ENCODE measurements at regions not wholly inside any gene's neighbourhood (a gene's known extent, or its start where the extent isn't known, plus 50 kb on each side); places are given as distances from the start of the nearest gene placed in this dataset.

DNA sequence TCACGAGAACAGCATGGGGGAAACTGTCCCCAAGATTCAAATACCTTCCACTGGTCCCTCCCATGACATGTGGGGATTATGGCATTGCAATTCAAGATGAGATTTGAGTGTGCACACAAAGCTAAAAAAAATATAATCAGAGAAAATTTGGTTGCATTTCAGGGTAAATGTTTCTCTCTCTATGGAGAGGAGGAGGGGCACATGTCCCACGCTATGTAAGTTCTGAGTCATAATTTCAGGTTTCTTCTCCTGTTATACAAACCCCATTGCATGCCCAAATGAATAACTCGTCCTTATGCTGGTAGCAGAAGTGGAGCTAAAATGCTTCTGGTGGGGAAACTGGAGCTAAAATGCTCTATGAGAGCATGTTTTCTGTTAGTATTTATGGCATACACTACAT is 209.7 kb upstream of the DCBLD2 start:
- DNase-seq (ENCODE audit: low read depth) = peak; percentile 2

DNA sequence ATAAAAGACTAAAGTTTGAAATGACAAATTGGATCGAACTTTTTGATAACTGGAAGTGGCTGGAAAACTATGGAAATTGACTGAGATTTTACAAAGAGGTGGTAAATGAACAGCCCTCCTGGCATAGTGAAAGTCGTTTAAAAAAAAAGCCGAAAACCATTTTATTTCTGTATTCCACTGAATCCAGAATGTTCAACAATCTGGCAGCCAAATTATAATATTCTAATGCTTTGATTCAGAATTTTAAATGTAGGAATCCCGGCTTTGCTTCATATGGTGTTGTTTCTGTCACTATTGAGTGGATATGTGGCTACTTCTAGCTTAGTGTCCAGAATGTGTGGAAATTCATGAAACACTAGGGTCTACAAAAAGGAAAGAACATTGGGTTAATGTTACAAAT is 208.9 kb upstream of the DCBLD2 start:
- no peak for DNase-seq (ENCODE audit: low read depth)

DNA sequence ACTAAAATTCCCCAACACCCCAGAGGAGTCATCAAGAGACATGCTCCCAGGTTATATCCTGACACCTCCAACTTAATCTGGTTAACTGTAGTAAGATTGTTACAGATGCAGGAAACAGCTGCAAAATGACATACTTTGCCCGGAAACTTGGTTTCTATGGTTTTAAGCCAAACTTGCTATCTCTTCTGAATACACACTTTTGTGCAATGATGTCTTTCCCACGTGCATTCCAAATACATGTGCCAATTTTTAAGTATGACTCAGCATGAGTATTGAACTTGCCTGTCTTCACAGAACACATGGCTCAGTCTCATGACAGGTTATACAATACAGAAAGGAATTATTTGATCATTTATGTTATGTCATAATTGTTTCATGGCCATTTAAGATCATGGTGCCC is 207.0 kb upstream of the DCBLD2 start:
- DNase-seq (ENCODE audit: low read depth) = peak; percentile 94

DNA sequence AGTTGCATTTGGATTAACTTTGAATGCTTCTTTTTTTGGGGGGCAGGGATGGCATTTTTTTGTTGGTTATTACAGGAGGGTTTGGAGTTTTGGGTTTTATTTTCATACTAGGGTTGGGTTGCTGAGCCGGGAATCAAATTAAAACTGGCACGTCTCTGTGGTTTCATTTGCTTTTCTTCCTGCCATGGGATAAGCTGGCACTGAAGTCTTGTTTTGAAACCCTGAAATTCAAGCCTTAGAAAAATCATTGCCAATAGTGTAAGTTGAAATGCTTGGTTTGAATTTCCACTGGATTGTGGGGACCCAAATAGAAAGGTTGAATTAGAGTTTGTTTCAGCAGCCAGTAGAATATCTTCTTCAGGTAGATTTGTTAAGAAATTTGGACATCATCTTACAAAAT is 193.1 kb upstream of the DCBLD2 start:
- no peak for DNase-seq (ENCODE audit: low read depth)

DNA sequence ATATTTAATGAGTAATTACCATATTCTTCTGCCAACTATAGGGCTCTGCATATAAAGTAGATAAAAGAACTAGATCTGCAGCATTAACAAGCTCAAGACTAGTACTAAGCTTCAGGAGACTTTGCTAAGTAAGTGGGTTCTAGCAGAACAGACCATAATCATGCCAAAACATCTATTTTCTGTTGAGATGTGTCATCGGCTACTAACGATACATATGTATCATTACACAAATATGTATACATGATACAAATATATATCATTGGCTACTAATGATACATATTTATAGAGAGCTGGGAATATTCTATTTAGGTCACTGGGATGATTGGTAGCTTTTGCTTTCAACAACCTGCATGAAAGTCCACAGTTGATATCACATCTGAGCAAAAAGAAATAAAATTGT is 185.8 kb upstream of the DCBLD2 start:
- DNase-seq (ENCODE audit: low read depth) = no peak

DNA sequence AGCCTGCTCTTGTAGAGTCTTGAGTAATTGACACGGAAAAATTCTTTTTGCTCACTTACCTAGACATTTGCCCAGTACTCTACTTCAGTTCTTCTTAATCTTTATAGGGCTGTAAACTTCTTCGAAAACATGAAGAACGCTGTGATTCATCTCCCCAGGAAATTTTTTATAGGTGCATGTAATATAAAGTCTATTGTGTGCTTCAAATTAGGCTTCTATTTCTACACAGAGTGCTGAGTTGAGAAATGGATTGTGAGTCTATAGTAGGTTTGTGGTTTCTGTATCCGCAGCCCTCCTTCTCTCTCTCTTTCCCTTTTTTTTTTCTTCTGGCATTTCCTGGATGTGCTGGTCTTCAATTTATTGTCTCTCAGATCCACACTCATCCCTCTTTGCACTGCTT is 183.3 kb upstream of the DCBLD2 start:
- peak; percentile 13 for DNase-seq (ENCODE audit: low read depth)

DNA sequence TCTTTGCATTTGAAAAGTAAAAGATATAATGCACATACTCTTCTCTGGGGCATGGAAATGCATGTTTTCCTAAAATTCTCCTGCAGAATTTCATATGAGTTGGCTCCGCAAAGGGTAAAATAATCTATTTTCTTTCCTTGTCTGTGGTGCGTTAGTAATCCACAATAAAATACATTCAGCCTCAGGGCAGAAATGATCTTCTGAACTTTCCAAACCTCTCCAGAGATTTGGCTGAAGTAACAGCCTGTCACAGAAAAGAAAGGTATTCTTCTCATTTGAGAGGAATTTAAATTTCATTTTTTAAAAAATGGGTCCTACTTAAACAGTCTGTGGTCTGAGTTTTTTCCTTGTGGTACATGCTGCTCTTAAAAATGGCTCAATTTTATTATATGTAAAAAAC is 182.7 kb upstream of the DCBLD2 start:
- no peak for DNase-seq (ENCODE audit: low read depth)

DNA sequence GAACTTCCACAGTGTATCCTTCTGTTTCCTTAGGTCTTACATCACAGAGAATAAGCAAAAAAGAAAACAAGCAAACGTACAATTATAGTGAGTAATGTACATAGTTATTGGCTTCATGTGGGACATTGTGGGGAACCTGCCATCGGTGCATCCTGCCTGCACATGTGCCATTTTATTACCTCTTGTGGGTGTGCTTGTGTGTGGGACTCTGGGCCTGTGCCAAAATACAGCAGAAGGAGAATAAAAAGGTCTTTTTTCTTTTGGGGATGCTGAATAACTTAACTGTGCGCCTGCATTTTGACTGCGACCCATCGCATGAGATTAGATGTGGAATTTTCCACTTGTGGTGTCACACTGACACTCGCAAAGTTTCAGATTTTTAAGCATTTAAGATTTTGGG is 169.6 kb upstream of the DCBLD2 start:
- DNase-seq (ENCODE audit: low read depth) = no peak

DNA sequence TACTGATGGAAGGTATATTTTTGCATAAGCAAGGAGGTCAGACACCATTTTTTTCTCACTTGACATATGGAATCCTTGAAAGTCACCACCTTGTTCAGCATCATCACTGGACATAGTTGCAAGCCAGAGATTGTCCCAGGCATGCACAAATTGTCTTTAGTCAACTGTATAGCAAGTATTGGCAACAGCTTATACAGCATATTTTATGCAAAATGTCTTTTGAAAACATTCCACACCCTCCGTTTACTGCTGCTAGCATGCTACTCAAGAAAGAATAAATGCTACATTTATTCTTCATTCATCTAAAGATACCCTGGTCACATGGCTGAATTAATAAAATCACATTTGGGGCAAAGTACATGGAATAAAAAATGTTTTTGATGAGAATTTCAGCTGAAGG is 168.5 kb upstream of the DCBLD2 start:
- no peak for DNase-seq (ENCODE audit: low read depth)

DNA sequence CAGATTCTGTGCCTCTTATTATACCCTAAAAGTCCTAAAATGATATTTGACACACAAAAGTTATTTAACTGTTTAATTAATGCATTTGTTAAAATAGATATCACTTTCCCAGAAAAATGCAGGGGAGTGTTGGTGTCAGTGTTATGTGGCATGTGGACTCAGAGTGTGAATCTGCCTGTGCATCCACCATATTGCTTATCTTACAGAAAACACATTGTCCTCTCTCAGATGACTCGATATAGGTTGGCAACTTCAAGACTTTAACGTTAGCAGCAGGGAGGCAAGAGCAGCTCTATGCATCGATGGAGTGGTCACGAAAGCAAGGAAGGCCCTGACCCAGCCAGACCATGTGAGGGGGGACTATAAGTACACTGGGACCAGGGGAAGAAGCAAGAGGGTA is 165.4 kb upstream of the DCBLD2 start:
- DNase-seq (ENCODE audit: low read depth) = no peak

DNA sequence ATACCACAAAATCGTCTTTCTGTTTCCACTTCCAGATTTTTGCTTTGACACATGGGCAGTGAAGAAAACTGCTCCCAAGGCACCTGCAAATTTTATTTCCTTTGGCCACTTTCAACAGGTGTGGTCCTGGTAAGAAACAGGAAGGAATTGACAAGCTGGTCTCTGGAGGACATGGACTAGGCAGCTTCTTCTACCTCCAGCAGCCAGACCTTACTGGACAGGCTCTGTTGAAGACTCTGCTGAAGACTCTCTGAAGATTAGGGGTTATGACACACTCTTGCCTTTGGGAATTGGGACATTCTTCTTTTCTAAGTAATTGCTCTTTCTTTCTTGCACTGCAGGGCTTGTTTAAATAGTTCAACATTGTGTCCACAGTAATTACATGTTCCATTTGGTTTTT is 147.7 kb upstream of the DCBLD2 start:
- no peak for DNase-seq (ENCODE audit: low read depth)

DNA sequence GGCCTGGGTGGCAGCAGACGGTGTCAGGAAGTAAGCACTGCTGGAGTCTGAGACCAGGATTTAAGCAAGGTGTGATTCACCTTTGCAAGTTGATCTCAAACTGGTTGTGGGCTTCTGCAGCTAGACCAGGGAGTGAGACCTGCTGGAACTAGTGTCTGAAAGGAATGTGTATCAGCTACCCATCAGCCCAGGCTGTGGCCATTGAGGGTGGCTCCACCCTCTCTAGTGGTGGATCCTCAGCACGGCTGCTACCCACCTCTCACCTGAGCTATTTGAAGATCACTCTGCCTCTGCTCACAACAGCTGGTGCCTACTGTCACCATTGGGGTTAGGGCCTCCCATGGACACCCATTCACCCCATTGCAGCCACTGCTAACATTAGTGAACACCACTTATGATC is 140.3 kb upstream of the DCBLD2 start:
- DNase-seq (ENCODE audit: low read depth) = no peak

DNA sequence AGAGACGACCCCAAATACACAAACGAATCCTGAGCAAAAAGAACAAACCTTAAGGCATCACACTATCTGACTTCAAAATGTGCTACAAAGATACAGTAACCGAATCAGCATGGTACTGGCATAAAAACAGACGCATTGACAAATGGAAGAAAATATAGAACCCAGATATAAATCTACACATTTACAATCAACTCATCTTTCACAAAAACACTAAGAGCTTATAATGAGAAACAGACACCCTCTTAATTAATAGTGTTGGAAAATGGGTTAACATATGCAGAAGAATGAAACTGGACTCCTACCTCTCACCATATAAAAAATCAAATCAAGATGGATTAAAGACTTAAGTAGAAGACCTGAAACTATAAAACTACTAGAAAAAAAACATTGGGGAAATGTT is 130.3 kb upstream of the DCBLD2 start:
- DNase-seq (ENCODE audit: low read depth) = no peak

DNA sequence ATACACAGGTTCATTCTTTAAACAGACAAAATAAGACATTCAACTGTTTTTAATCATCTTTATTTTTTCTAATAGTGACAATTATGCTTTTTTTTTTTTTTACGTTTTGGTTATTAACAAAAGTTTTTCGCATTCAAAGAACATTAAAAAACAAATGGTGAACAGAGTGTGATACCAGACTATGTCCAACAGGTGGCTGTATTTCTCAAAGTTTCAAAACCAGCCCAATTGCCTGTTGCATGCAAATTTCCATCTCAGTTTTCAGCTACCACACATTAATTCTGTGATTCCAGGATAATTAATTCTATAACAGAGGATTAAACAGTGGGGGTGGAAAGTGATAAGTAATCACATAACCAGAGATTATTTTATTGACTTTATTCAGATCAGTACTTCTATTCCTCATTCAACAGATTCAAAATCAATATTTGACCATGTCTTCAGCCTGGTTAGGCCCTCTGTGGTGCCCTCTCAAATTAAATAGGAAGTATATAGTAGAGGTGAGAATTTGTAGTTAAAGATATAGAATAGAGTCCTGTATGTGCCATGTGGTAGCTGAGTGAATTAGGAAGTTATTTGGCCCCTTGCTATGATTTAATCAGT is 122.2 kb upstream of the DCBLD2 start:
- peak; percentile 48 for DNase-seq (ENCODE audit: low read depth)

DNA sequence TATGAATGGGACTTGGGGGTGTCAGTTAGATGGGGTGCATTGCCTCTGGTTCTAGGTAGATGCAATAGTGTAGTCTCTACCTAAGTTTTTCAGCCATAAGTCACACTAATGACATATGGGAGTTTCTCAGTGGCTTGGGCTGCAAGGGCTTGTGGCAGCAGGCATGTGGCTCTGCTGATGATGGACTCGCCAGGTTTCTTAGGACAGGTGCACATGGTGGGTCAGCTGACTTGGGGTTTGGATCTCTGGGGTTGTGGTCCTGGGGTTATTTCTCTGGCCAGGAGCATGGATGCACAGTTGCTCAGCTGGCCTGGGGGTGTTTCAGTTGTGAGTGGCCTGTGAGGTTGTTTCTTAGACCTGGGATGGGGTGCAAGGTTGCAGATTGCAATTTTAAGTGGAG is 120.0 kb upstream of the DCBLD2 start:
- DNase-seq (ENCODE audit: low read depth) = no peak

DNA sequence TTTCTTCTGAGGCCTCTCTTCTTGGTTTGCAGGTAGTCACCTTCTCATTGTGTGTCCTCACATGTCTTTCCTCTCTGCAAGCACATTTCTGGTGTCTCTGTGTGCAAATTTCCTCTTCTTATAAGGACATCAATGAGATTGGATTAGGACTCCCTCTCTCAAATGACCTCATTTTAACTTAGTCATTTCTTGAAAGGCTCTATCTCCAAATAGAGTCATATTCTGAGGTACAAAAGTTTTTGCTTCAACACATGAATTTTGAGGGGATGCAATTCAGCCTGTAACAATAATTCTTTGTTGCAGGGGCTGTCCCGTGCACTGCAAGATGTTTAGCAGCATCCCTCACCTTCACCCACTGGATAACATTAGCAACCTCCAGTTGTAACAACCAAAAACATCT is 115.0 kb upstream of the DCBLD2 start:
- no peak for DNase-seq (ENCODE audit: low read depth)

DNA sequence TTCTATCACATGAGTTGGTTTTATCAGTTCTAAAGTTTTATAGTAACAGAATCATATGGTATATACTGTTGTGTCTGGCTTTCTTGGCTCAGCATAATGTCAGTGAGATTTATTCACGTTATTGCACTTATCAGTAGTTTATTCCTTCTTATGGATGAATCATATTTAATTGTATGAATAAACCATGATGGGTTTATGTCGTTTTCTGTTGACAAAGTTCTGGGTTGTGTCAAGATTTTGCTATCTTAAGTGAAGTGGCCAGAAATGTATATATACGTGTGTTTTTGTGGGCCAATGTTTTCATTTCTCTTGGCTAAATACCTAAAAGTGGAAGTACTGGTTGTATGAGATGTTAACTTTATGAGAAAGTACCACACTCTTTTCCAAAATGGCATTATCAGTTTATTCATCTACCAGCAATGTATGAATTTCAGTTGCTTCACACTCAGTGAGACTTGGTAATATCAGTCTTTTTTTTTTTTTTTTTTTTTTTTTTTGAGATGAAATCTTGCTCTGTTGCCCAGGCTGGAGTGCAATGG is 112.4 kb upstream of the DCBLD2 start:
- DNase-seq (ENCODE audit: low read depth) = peak; percentile 49

DNA sequence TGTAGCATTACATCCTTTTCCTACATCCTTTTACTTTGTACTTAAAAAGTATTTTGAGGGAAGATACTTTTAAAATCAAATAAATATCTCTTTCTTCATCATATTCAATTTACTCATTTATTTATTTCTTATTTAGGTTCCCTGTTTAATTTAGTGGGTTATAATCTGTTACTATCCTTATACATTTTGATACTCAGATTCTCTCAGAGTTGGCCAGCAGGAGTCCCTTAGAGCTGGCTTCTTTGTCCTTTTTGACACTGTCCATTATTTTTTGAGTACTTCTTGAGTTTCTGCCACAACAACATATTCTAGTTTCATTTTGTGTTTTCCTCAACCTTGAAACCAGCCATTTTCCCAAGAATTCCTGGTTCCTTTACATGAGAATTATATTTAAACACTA is 111.6 kb upstream of the DCBLD2 start:
- DNase-seq (ENCODE audit: low read depth) = no peak

DNA sequence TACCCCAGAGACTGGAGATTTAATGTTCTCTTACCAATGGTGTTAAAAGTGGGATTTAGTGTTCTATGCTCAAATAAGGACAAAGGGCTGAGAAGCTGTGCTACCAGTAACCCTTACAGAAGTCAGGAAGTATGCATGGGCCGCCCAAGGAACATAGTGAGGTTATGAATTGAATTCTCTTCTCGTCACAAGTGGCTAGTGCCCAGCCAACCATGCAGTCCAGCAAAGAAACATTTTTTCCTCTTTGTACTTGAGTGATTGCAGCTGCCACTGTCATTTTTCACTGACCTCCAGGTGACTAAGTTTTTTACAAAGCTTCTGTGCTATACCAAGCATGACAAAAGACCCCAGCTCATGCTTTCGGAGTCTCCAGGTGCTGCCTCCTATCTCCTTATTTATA is 110.6 kb upstream of the DCBLD2 start:
- DNase-seq (ENCODE audit: low read depth) = peak; percentile 7

DNA sequence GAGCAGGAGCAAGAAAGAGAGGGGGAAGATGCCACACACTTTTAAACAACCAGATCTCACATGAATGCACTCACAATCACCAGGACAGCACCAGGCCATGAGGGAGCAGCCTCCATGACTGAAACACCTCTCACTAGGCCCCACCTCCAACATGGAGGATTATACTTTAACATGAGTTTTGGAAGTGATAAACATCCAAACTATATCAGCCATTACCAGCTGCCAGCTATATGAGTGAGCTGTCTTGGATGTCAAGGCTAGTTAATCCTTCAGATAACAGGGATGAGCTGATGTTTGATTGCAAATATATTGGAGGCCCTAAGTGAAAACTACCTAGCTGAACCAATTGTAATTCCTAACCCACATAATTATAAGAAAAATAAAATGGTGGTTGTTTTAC is 108.4 kb upstream of the DCBLD2 start:
- DNase-seq (ENCODE audit: low read depth) = no peak

DNA sequence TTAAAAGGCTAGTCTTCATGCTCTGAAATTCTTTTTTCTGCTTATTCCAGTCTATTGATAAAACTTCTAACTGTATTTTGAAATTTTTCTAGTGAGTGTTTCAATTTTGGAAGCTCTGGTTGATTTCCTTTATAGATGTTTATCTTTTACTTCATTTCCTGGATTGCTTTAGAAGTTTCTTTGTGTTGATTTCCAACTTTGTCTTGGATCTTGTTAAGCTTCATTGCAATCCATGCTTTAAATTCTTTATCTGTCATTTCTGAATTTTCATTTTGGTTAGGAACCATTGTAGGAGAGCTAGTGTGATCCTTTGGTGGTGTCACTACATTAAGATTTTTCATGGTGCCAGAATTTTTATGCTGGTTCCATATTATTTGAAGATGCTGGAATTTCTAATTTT is 105.2 kb upstream of the DCBLD2 start:
- DNase-seq (ENCODE audit: low read depth) = no peak

DNA sequence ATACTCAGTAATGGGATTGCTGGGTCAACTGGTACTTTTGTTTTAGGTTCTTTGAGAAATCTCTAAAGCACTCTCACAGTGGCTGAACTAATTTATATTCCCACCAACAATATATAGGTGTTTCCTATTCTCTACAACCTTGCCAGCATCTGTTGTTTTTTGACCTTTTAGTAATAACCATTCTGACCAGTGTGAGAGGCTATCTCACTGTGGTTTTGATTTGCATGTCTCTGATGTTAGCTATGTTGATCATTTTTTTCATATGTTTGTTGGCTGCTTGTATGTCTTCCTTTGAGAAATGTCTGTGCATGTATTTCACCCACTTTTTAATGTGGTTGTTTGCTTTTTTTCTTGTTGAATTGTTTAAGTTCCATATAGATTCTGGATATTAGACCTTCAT is 98.2 kb upstream of the DCBLD2 start:
- no peak for DNase-seq (ENCODE audit: low read depth)

DNA sequence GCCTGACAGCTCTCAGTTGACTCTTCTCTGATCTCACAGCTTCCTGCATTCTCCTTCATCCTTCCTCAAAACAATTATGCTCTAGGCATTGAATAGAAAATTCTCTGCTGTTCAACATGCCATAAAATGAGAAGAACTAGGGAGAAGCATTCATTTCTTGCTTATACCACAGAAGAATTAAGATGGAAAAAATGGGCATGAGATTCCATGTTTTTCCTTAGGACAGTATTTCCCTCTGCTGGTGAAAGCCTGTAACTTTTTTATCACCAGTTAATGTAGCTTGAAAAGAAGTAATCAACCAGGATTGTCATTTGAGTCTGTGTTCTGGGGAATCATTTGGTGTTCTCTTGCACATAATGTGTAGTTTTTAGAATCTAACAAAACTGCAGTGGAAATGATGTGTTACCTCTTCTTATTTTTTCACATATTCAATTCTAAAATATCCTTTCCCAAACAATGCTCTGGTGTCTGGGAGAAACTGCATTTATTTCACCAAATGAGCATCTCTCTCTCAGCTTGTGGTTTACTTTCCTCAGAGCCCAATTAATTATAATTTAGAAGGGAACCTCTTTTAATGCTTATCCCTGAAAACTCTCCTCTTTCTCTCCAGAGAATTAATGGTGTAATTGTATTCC is 92.8 kb upstream of the DCBLD2 start:
- DNase-seq (ENCODE audit: low read depth) = peak; percentile 69

DNA sequence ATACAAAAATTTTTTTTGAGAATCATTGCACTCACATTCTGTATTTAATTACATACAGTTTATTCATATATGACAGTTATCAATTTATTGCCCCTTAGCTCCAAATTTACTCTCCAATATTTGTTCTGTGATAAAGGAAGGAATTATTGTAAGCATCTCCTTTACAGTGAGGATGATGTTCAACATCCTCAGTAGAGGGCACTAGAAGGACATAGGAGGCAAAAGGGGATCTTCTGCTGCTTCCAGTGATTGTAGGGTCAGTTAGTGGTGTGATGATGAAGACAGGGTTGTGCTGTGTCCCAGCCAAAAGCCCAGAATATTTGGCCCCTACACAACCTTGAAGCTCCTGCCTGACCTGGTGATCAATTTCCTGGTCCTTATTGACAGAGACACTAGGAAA is 89.9 kb upstream of the DCBLD2 start:
- no peak for DNase-seq (ENCODE audit: low read depth)

All from amniotic epithelial cell (primary cell).